ENCODE measurements at regions not wholly inside any gene's neighbourhood (a gene's known extent, or its start where the extent isn't known, plus 50 kb on each side); places are given as distances from the start of the nearest gene placed in this dataset.

- no peak for TF ChIP-seq E4F1 (CRISPR knock-in tag; IDR thresholded peaks at IDR 0.05; ENCODE audit: borderline replicate concordance)
- TF ChIP-seq, protein P1, sequence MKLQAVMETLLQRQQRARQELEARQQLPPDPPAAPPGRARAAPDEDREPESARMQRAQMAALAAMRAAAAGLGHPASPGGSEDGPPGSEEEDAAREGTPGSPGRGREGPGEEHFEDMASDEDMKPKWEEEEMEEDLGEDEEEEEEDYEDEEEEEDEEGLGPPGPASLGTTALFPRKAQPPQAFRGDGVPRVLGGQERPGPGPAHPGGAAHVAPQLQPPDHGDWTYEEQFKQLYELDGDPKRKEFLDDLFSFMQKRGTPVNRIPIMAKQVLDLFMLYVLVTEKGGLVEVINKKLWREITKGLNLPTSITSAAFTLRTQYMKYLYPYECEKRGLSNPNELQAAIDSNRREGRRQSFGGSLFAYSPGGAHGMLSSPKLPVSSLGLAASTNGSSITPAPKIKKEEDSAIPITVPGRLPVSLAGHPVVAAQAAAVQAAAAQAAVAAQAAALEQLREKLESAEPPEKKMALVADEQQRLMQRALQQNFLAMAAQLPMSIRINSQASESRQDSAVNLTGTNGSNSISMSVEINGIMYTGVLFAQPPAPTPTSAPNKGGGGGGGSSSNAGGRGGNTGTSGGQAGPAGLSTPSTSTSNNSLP (IDR thresholded peaks at IDR 0.05; ENCODE audit: borderline replicate concordance, low read depth, low read length): no peak
- no peak for TF ChIP-seq ZNF23 (CRISPR knock-in tag; IDR thresholded peaks at IDR 0.05)
- TF ChIP-seq ZNF3 (CRISPR knock-in tag; IDR thresholded peaks at IDR 0.05): no peak
- TF ChIP-seq IRF1 (CRISPR knock-in tag; IDR thresholded peaks at IDR 0.05; ENCODE audit: borderline replicate concordance): no peak
Measured at GRCh38 chr15:81475926-81476325, 101.9 kb upstream of the TMC3 start (continued).

DNA sequence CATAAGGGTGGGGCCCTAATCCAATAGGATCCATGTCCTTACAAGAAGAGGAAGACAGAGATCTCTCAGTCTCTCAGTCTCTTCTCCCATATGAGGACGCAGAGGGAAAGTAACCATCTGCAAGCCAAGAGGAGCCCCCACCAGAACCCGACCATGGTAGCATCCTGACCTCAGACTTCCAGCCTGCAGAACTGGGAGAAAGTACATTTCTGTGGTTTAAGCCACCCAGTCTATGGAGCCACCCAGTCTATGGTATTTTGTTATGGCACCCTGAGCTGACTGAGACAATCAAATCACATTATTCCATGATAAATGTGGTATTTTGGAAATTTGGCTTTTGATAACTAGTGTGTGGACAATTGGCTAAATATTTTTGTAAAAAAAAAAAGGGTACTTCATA, 101.5 kb upstream of the TMC3 start:
- CTCF ChIA-PET (ENCODE audit: low intra/inter-chr PET ratio): no interaction called here
- in situ Hi-C loops (cut with MboI): loop anchor here (25.0 kb wide), 1 partner anchor 637 kb away; no protein-coding TSS in a partner anchor
- BruUV-seq (replicated peaks): no TSS peak
- TF ChIP-seq ZC3H8 (IDR thresholded peaks at IDR 0.05) (no peak), USF1 (CRISPR knock-in tag; IDR thresholded peaks at IDR 0.05) (no peak), POLR2A (conservative IDR thresholded peaks at IDR 0.05) (no peak)

More for the DNA sequence above, 101.5 kb upstream of the TMC3 start:
- no peak for DNase-seq (ENCODE audit: extremely low read depth in 1 of 4, low spot score in 3 of 4)
- Histone ChIP-seq H3K4me2 (ENCODE audit: insufficient read depth, low read length) (no peak overlapping the region), H3K4me1 (replicated peaks in 1 of 2; ENCODE audit: control insufficient read depth in 2 of 2, insufficient read depth in 2 of 2, low read length in 2 of 2) (no peaks in the 10 kb centered on the region), H3K4me3 (no peak overlapping the region), H3K9ac (ENCODE audit: insufficient read depth in 1 of 2, low read depth in 2 of 2, low read length in 2 of 2) (no peak overlapping the region), H3K79me2 (ENCODE audit: control insufficient read depth, insufficient read depth, low read length) (no peaks in the 10 kb centered on the region), H4K20me1 (replicated peaks; ENCODE audit: control insufficient read depth, insufficient read depth, low read length) (no peaks in the 10 kb centered on the region), H3K9me1 (ENCODE audit: control insufficient read depth, insufficient read depth, low read length) (no peaks in the 10 kb centered on the region), H3K36me3 (ENCODE audit: control insufficient read depth, insufficient read depth, low read length) (no peaks in the 10 kb centered on the region), H3K27me3 (ENCODE audit: control insufficient read depth in 2 of 2, insufficient read depth in 2 of 2, low read length in 2 of 2) (peaks cover 0 to 8% of the 10 kb centered on the region in 2 experiments; a peak in 2 of 5 replicates), H3K27ac (ENCODE audit: extremely low read depth, low read depth, low read length) (no peak overlapping the region), H3K9me3 (replicated peaks; ENCODE audit: control insufficient read depth, insufficient read depth, low read depth, low read length) (no peaks in the 10 kb centered on the region), H2AFZ (ENCODE audit: low read depth, low read length) (no peak overlapping the region)
- intact Hi-C loops (cut with micrococcal nuclease): loop anchor here (10.0 kb wide), 1 partner anchor 201 kb away; no protein-coding TSS in a partner anchor
- no peak for FAIRE-seq
- no peak for ATAC-seq
- POLR2A ChIA-PET: no interaction called here
- WGBS (ENCODE audit: insufficient coverage, low coverage, missing lambda C conversion rate): 0% methylated on average over 2 of the region's 2 CpGs
